ENCODE measurements at regions not wholly inside any gene's neighbourhood (a gene's known extent, or its start where the extent isn't known, plus 50 kb on each side); places are given as distances from the start of the nearest gene placed in this dataset.

GRCh38 chr6:18330548-18331081 lies 56.5 kb upstream of the RNF144B start (continued):
- TF ChIP-seq E2F8 (IDR thresholded peaks at IDR 0.05; ENCODE audit: low read depth, partially characterized antibody) (no peak), KDM1A (IDR thresholded peaks at IDR 0.05; ENCODE audit: borderline replicate concordance) (no peak)

- intact Hi-C loops (cut with micrococcal nuclease; ENCODE audit: unreplicated experiment), result loop anchor here (5.0 kb wide), 1 partner anchor 73 kb away; no protein-coding TSS in a partner anchor
- H3K27ac ChIP-seq (ENCODE audit: control insufficient read depth, insufficient read depth), result no peak overlapping the region
- ATAC-seq, result no peak
- TF ChIP-seq ZBTB4 (CRISPR knock-in tag; IDR thresholded peaks at IDR 0.05), result no peak
- no peak for TF ChIP-seq CHD1 (IDR thresholded peaks at IDR 0.05; ENCODE audit: low read depth, low read length)
- no peak for TF ChIP-seq CEBPB (IDR thresholded peaks at IDR 0.05; ENCODE audit: borderline replicate concordance in 1 of 2, low read depth in 2 of 2, low read length in 2 of 2)
- TF ChIP-seq KAT2A (conservative IDR thresholded peaks at IDR 0.05; ENCODE audit: control insufficient read depth, low read depth, low read length), result no peak
- no peak for TF ChIP-seq SIN3A (IDR thresholded peaks at IDR 0.05; ENCODE audit: low read depth, low read length)
- no peak for TF ChIP-seq BCL3 (IDR thresholded peaks at IDR 0.05; ENCODE audit: borderline replicate concordance, insufficient read depth, low read depth, low read length, poor library complexity, severe bottlenecking)
- no peak for TF ChIP-seq REST (IDR thresholded peaks at IDR 0.05; ENCODE audit: low read depth, low read length)
- no peak for TF ChIP-seq ZNF622 (IDR thresholded peaks at IDR 0.05)
Observed at GRCh38 chr6:18329776-18330175, 57.4 kb upstream of the RNF144B start.

More at GRCh38 chr6:18329776-18330175, 57.4 kb upstream of the RNF144B start:
- H3K4me3 ChIP-seq, result no peak overlapping the region
- DNase-seq (ENCODE audit: low read depth, low spot score) (no peak), FAIRE-seq (no peak)
- no peak overlapping the region for H3K4me2 ChIP-seq (ENCODE audit: control insufficient read depth, insufficient read depth)
- no peaks in the 10 kb centered on the region for H3K79me2 ChIP-seq (ENCODE audit: control insufficient read depth, insufficient read depth, low read length)
- H3K4me1 ChIP-seq (ENCODE audit: control insufficient read depth, insufficient read depth, low read length), result peaks cover 18% of the 10 kb centered on the region; the same call in 1 of the 2 replicates
- ChIA-PET RAD21 (ENCODE audit: unreplicated experiment) (interaction anchor here (0.8 to 1.8 kb wide), 2 partner anchors 173 to 175 kb away, joined by 3 to 17 read pairs; no protein-coding TSS in a partner anchor), CTCF (interaction anchor here (1.2 to 5.1 kb wide), 3 partner anchors 13 to 176 kb away, joined by 3 to 62 read pairs (median 9); no protein-coding TSS in a partner anchor), SMC1A (ENCODE audit: uncharacterized antibody, unreplicated experiment) (interaction anchor here (1.9 kb wide), 2 partner anchors 20 to 173 kb away, joined by 7 to 14 read pairs; no protein-coding TSS in a partner anchor), POLR2A (no interaction called here)
- no peaks in the 10 kb centered on the region for H3K36me3 ChIP-seq (ENCODE audit: control insufficient read depth in 2 of 2, insufficient read depth in 2 of 2, low read length in 1 of 2)
- in situ Hi-C loops (cut with MboI), result loop anchor here (5.0 kb wide), 1 partner anchor 168 kb away; no protein-coding TSS in a partner anchor
- no peaks in the 10 kb centered on the region for H4K20me1 ChIP-seq (ENCODE audit: control insufficient read depth, insufficient read depth)
- no peaks in the 10 kb centered on the region for H3K27me3 ChIP-seq (replicated peaks in 1 of 2; ENCODE audit: control insufficient read depth in 2 of 2, insufficient read depth in 2 of 2, low read length in 1 of 2)
- H2AFZ ChIP-seq (ENCODE audit: control insufficient read depth, low read depth, low read length), result no peak overlapping the region
- no TSS peak for BruUV-seq (replicated peaks)
- H3K9me3 ChIP-seq (replicated peaks; ENCODE audit: control insufficient read depth, insufficient read depth, low read length), result no peaks in the 10 kb centered on the region; the same call in 2 of the 3 replicates
- WGBS (ENCODE audit: insufficient coverage, insufficient replicate concordance, low lambda C conversion rate, missing lambda C conversion rate), result 2% methylated on average over 3 of the region's 3 CpGs
- H3K9ac ChIP-seq (ENCODE audit: control insufficient read depth, insufficient read depth, low read length), result no peak overlapping the region
